GM23338 (cell line): ENCODE measurements at regions not wholly inside any gene's neighbourhood (a gene's known extent, or its start where the extent isn't known, plus 50 kb on each side); places are given as distances from the start of the nearest gene placed in this dataset.

Experiments used
- ATAC-seq: fragments of 200-7000 bp; cut with Tn5 transposase; 3 replicates; pipeline ENCODE4 v1.9.1; 2020
- DNase-seq: peaks from one replicate; pipeline ENCODE4 v3.0.0-alpha.2; 2015; ENCODE audit warnings: low spot score
- H2AFZ ChIP-seq: fragments of 200-600 bp; sonication (generic); 2 replicates; pipeline ENCODE4 v1.8.0; 2016; ENCODE audit warnings: antibody characterized with exemption, mild to moderate bottlenecking, moderate library complexity
- H3F3A ChIP-seq: fragments of 200-600 bp; sonication (generic); replicated peaks from 2 replicates; pipeline ENCODE4 v1.8.0; 2017; ENCODE audit warnings: antibody characterized with exemption, mixed run types, low read depth
- H3K27ac ChIP-seq: fragments of 200-600 bp; sonication (generic); 2 replicates; pipeline ENCODE4 v1.6.1; 2016; ENCODE audit warnings: low read depth
- H3K27me3 ChIP-seq: fragments of 200-600 bp; sonication (generic); 2 replicates; pipeline ENCODE4 v1.8.0; 2016; ENCODE audit warnings: mild to moderate bottlenecking, mixed run types, moderate library complexity; ENCODE audit not compliant: insufficient read depth
- H3K36me3 ChIP-seq: fragments of 200-600 bp; sonication (generic); 2 replicates; pipeline ENCODE4 v1.8.0; 2016; ENCODE audit warnings: mild to moderate bottlenecking; ENCODE audit not compliant: insufficient read depth
- H3K4me1 ChIP-seq: fragments of 200-600 bp; sonication (generic); 2 replicates; pipeline ENCODE4 v1.8.0; 2016; ENCODE audit warnings: mild to moderate bottlenecking, moderate library complexity; ENCODE audit not compliant: insufficient read depth
- H3K4me2 ChIP-seq: fragments of 200-600 bp; sonication (generic); 2 replicates; pipeline ENCODE4 v1.7.1; 2017; ENCODE audit warnings: mixed run types
- H3K4me3 ChIP-seq: fragments of 200-600 bp; sonication (generic); 2 replicates; pipeline ENCODE4 v1.6.1; 2016; ENCODE audit warnings: mixed run types
- H3K79me2 ChIP-seq: fragments of 200-600 bp; sonication (generic); replicated peaks from 2 replicates; pipeline ENCODE4 v1.8.0; 2017; ENCODE audit warnings: mild to moderate bottlenecking; ENCODE audit not compliant: insufficient read depth
- H3K9me2 ChIP-seq: fragments of 200-600 bp; sonication (generic); 2 replicates; pipeline ENCODE4 v1.8.0; 2017; ENCODE audit not compliant: insufficient read depth
- H4K20me1 ChIP-seq: fragments of 200-600 bp; sonication (generic); replicated peaks from 2 replicates; pipeline ENCODE4 v1.8.0; 2017; ENCODE audit warnings: mild to moderate bottlenecking; ENCODE audit not compliant: insufficient read depth
- H3K27ac Mint-ChIP-seq: 2 replicates; pipeline ENCODE4 v1.8.0; 2020; ENCODE audit warnings: inconsistent platforms, mild to moderate bottlenecking, moderate library complexity, mixed read lengths
- H3K27me3 Mint-ChIP-seq: 3 replicates; pipeline ENCODE4 v1.8.0; 2022; ENCODE audit warnings: low read depth, mild to moderate bottlenecking, moderate library complexity, mixed read lengths, inconsistent platforms; ENCODE audit not compliant: insufficient read depth, poor library complexity
- H3K36me3 Mint-ChIP-seq: 3 replicates; pipeline ENCODE4 v1.8.0; 2021; ENCODE audit warnings: low read depth, mild to moderate bottlenecking, inconsistent platforms, moderate library complexity, mixed read lengths
- H3K4me1 Mint-ChIP-seq: 3 replicates; pipeline ENCODE4 v1.8.0; 2020; ENCODE audit warnings: mild to moderate bottlenecking, inconsistent platforms, mixed read lengths
- H3K4me3 Mint-ChIP-seq: 3 replicates; pipeline ENCODE4 v1.8.0; 2021; ENCODE audit warnings: moderate library complexity, mild to moderate bottlenecking, inconsistent platforms, mixed read lengths
- H3K9me3 Mint-ChIP-seq: 3 replicates; pipeline ENCODE4 v1.8.0; 2020; ENCODE audit warnings: moderate library complexity, mild to moderate bottlenecking, inconsistent platforms, mixed read lengths
- CREB1 ChIP-seq: fragments of 250-450 bp; sonication (Bioruptor Pico); IDR thresholded peaks from 2 replicates; pipeline ENCODE4 v1.5.0; 2020; ENCODE audit warnings: low read depth, mild to moderate bottlenecking, moderate library complexity
- CTCF ChIP-seq, 2 experiments: fragments of 200-600 bp in 1 of 2; sonication (generic) in 1 of 2; conservative IDR thresholded peaks; 2 replicates each; pipeline versions ENCODE4 v1.5.1 to v1.6.1; 2016 to 2017; ENCODE audit warnings: antibody characterized with exemption in 2 of 2, low read depth in 2 of 2, mild to moderate bottlenecking in 2 of 2, moderate library complexity in 1 of 2
- EZH2phosphoT487 ChIP-seq: fragments of 200-600 bp; sonication (generic); IDR thresholded peaks from one replicate; pipeline ENCODE4 v1.8.1; 2018; ENCODE audit warnings: antibody characterized with exemption; ENCODE audit not compliant: unreplicated experiment
- JUNB ChIP-seq: IDR thresholded peaks from one replicate; pipeline ENCODE4 v1.6.1; 2016; ENCODE audit warnings: antibody characterized with exemption; ENCODE audit not compliant: unreplicated experiment
- NANOG ChIP-seq: IDR thresholded peaks from 2 replicates; pipeline ENCODE4 v1.6.1; 2016; ENCODE audit warnings: antibody characterized with exemption, borderline replicate concordance
- REST ChIP-seq: IDR thresholded peaks from one replicate; pipeline ENCODE4 v1.6.1; 2018; ENCODE audit warnings: antibody characterized with exemption; ENCODE audit not compliant: unreplicated experiment
- STAT1 ChIP-seq: IDR thresholded peaks from one replicate; pipeline ENCODE4 v1.6.1; 2016; ENCODE audit warnings: antibody characterized with exemption; ENCODE audit not compliant: unreplicated experiment
- ZNF114 ChIP-seq: fragments of 250-450 bp; sonication (Bioruptor Pico); IDR thresholded peaks from 2 replicates; pipeline ENCODE4 v1.5.0; 2020; ENCODE audit warnings: mild to moderate bottlenecking, moderate library complexity
- ZNF331 ChIP-seq: fragments of 250-450 bp; sonication (Bioruptor Pico); IDR thresholded peaks from 2 replicates; pipeline ENCODE4 v1.5.0; 2020; ENCODE audit warnings: low read depth, mild to moderate bottlenecking, moderate library complexity
- TF ChIP-seq, protein P1 (sequence below): IDR thresholded peaks from 2 replicates; pipeline ENCODE4 v1.6.1; 2016; ENCODE audit warnings: antibody characterized with exemption

DNA sequence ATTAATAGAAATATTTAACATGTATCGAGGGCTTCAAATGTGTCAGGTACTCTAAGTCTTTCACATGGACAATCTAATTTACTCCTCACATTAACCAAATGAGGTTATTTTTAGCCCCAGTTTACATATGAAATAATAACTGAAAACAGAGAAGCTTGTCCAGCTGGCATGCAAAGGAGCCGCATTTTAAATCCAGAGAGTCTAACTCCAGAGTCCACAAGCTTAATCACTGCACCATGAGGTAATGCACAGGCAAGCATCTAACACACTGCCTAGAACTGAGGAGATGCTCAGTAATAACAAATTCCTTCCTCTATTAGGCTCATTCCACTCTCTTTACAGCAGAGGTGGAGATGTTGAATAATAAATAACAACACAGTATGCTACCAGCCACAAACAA lies 165.7 kb upstream of the GUCY1A2 start:
- no peak overlapping the region for H2AFZ ChIP-seq
- H3K36me3 ChIP-seq: no peaks in the 10 kb centered on the region
- Mint-ChIP-seq H3K27ac (no peak overlapping the region), H3K4me3 (no peak overlapping the region), H3K27me3 (no peaks in the 10 kb centered on the region), H3K36me3 (no peaks in the 10 kb centered on the region), H3K9me3 (no peaks in the 10 kb centered on the region), H3K4me1 (peaks cover 6% of the 10 kb centered on the region; the same call in 1 of the 3 replicates)
- no peak for TF ChIP-seq STAT1
- TF ChIP-seq REST: no peak
- no peak for TF ChIP-seq CREB1 (CRISPR knock-in tag)
- no peak for TF ChIP-seq EZH2phosphoT487
- TF ChIP-seq, protein P1, sequence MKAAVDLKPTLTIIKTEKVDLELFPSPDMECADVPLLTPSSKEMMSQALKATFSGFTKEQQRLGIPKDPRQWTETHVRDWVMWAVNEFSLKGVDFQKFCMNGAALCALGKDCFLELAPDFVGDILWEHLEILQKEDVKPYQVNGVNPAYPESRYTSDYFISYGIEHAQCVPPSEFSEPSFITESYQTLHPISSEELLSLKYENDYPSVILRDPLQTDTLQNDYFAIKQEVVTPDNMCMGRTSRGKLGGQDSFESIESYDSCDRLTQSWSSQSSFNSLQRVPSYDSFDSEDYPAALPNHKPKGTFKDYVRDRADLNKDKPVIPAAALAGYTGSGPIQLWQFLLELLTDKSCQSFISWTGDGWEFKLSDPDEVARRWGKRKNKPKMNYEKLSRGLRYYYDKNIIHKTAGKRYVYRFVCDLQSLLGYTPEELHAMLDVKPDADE: no peak
- TF ChIP-seq NANOG: no peak
- no peak for TF ChIP-seq JUNB
- H3F3A ChIP-seq: no peaks in the 10 kb centered on the region
- no peaks in the 10 kb centered on the region for H3K79me2 ChIP-seq
- H3K4me3 ChIP-seq: no peak overlapping the region
- 0 out of 2 replicates have a peak, but pooled peaks cover 5% of the 10 kb centered on the region for H3K4me1 ChIP-seq
- H3K27ac ChIP-seq: no peak overlapping the region
- H3K9me2 ChIP-seq: no peaks in the 10 kb centered on the region
- ATAC-seq (no peak), DNase-seq (no peak)
- H4K20me1 ChIP-seq: no peaks in the 10 kb centered on the region
- H3K27me3 ChIP-seq: no peaks in the 10 kb centered on the region
- no peak overlapping the region for H3K4me2 ChIP-seq

- H3K27me3 Mint-ChIP-seq: no peaks in the 10 kb centered on the region
Measured at GRCh38 chr11:107182978-107183377, 164.7 kb upstream of the GUCY1A2 start.

More at GRCh38 chr11:107182978-107183377, 164.7 kb upstream of the GUCY1A2 start:
- Histone ChIP-seq H3K27ac (no peak overlapping the region), H3K4me1 (0 out of 2 replicates have a peak, but pooled peaks cover 5% of the 10 kb centered on the region), H3K36me3 (no peaks in the 10 kb centered on the region), H3F3A (no peaks in the 10 kb centered on the region), H4K20me1 (no peaks in the 10 kb centered on the region), H2AFZ (peak overlapping the region; percentile 19; the same call in 1 of the 2 replicates), H3K4me2 (no peak overlapping the region), H3K9me2 (no peaks in the 10 kb centered on the region), H3K27me3 (no peaks in the 10 kb centered on the region), H3K79me2 (no peaks in the 10 kb centered on the region), H3K4me3 (no peak overlapping the region)
- DNase-seq (no peak), ATAC-seq (no peak)
- Mint-ChIP-seq H3K4me3 (no peak overlapping the region), H3K36me3 (no peaks in the 10 kb centered on the region), H3K9me3 (no peaks in the 10 kb centered on the region), H3K4me1 (peaks cover 8% of the 10 kb centered on the region; the same call in 1 of the 3 replicates), H3K27ac (no peak overlapping the region)
- TF ChIP-seq ZNF331: no peak
- no peak for TF ChIP-seq EZH2phosphoT487
- TF ChIP-seq, protein P1: no peak
- TF ChIP-seq CTCF (conservative IDR thresholded peaks at IDR 0.05; ENCODE audit: low read depth in 2 of 2): no peak
- no peak for TF ChIP-seq ZNF114
